H1 (cell line): ENCODE measurements at regions not wholly inside any gene's neighbourhood (a gene's known extent, or its start where the extent isn't known, plus 50 kb on each side); places are given as distances from the start of the nearest gene placed in this dataset.

Experiments
- CTCF ChIA-PET: fragments of 300-600 bp; sonication (Branson Sonifier 250); formaldehyde crosslinking; loops from one replicate; lab custom pipeline; 2021; ENCODE audit not compliant: partially characterized antibody; lab: Charles Lee
- POLR2A ChIA-PET: fragments of 300-600 bp; sonication (Branson Sonifier 250); formaldehyde crosslinking; loops from one replicate; lab custom pipeline; 2021; ENCODE audit warnings: inconsistent platforms; ENCODE audit not compliant: partially characterized antibody; lab: Charles Lee
- DNase-seq, 2 experiments: peaks; one replicate each; pipeline versions ENCODE4 v3.0.0 to v3.0.0-alpha.2; 2010 to 2022; ENCODE audit warnings: low spot score in 2 of 2, low read depth in 1 of 2, mixed read lengths in 1 of 2
- FAIRE-seq: peaks from 2 replicates; lab custom pipeline; 2011; peaks lifted over from hg19 to GRCh38; lab: Jason Lieb, UNC
- H2AFZ ChIP-seq: 2 replicates; pipeline ENCODE4 v1.8.1; 2012; ENCODE audit warnings: low read length, inconsistent platforms
- H2AK5ac ChIP-seq: 2 replicates; pipeline ENCODE4 v1.6.1; 2013; ENCODE audit warnings: low read depth, low read length
- H2BK120ac ChIP-seq: replicated peaks from 2 replicates; pipeline ENCODE3; 2013; ENCODE audit warnings: low read depth, low read length, inconsistent platforms
- H2BK12ac ChIP-seq: 2 replicates; pipeline ENCODE4 v1.6.1; 2013; ENCODE audit warnings: low read depth, low read length
- H2BK15ac ChIP-seq: 2 replicates; pipeline ENCODE4 v1.6.1; 2013; ENCODE audit warnings: low read length
- H2BK20ac ChIP-seq: 2 replicates; pipeline ENCODE4 v1.6.1; 2013; ENCODE audit warnings: low read length
- H2BK5ac ChIP-seq: 2 replicates; pipeline ENCODE4 v1.6.1; 2013; ENCODE audit warnings: low read depth, low read length
- H3K14ac ChIP-seq: 2 replicates; pipeline ENCODE4 v1.6.1; 2013; ENCODE audit warnings: inconsistent platforms; ENCODE audit not compliant: insufficient read length
- H3K18ac ChIP-seq: 2 replicates; pipeline ENCODE4 v1.6.1; 2013; ENCODE audit warnings: low read length; ENCODE audit errors: extremely low read depth
- H3K23ac ChIP-seq: 2 replicates; pipeline ENCODE4 v1.6.1; 2013; ENCODE audit warnings: inconsistent platforms; ENCODE audit not compliant: insufficient read length
- H3K23me2 ChIP-seq: 2 replicates; pipeline ENCODE4 v1.6.1; 2013; ENCODE audit warnings: low read depth, low read length
- H3K27ac ChIP-seq: 2 replicates; pipeline ENCODE4 v1.6.1; 2011; ENCODE audit warnings: low read depth, low read length, inconsistent platforms
- H3K27me3 ChIP-seq, 4 experiments: replicated peaks in 1 of 4; 1 replicate in 1 of 4; 2 replicates in 3 of 4; pipeline versions ENCODE4 v1.6.1 to v1.8.1; 2011 to 2013; ENCODE audit warnings: low read length in 3 of 4, mild to moderate bottlenecking in 3 of 4, inconsistent platforms in 2 of 4, mixed read lengths in 2 of 4, moderate library complexity in 1 of 4; ENCODE audit not compliant: control insufficient read depth in 3 of 4, insufficient read depth in 3 of 4; ENCODE audit errors: extremely low read depth in 1 of 4
- H3K36me3 ChIP-seq, 4 experiments: 2 replicates each; pipeline versions ENCODE4 v1.6.1 to v1.8.1; 2011 to 2013; ENCODE audit warnings: mild to moderate bottlenecking in 4 of 4, low read length in 3 of 4, moderate library complexity in 2 of 4, control low read depth in 1 of 4, inconsistent platforms in 1 of 4; ENCODE audit not compliant: insufficient read depth in 4 of 4, control insufficient read depth in 2 of 4
- H3K4ac ChIP-seq: replicated peaks from 2 replicates; pipeline ENCODE3; 2013; ENCODE audit warnings: low read length, low read depth, mixed read lengths, inconsistent platforms; ENCODE audit not compliant: insufficient read length
- H3K4me1 ChIP-seq, 4 experiments: replicated peaks in 1 of 4; 1 replicate in 1 of 4; 2 replicates in 3 of 4; pipeline versions ENCODE4 v1.6.1 to v1.8.1; 2011 to 2013; ENCODE audit warnings: low read length in 3 of 4, inconsistent platforms in 2 of 4, mixed read lengths in 1 of 4; ENCODE audit not compliant: insufficient read depth in 4 of 4, control insufficient read depth in 3 of 4
- H3K4me2 ChIP-seq, 2 experiments: 2 replicates each; pipeline versions ENCODE4 v1.6.1 to v1.8.1; 2011 to 2013; ENCODE audit warnings: low read depth in 2 of 2, low read length in 2 of 2, control low read depth in 1 of 2, inconsistent platforms in 1 of 2, mild to moderate bottlenecking in 1 of 2; ENCODE audit not compliant: insufficient read depth in 1 of 2
- H3K4me3 ChIP-seq, 4 experiments: fragments of 200-600, 300-600 bp in 1 of 4; sonication (generic), shearing (Covaris generic), sonication (Bioruptor Twin) in 1 of 4; 2 replicates each; pipeline versions ENCODE4 v1.5.1 to v1.8.1; 2011 to 2016; ENCODE audit warnings: low read length in 4 of 4, low read depth in 3 of 4, control low read depth in 2 of 4, inconsistent platforms in 2 of 4, mild to moderate bottlenecking in 2 of 4, mixed read lengths in 1 of 4, moderate library complexity in 1 of 4; ENCODE audit not compliant: insufficient read depth in 2 of 4; ENCODE audit errors: extremely low read depth in 1 of 4
- H3K56ac ChIP-seq: replicated peaks from 2 replicates; pipeline ENCODE3; 2013; ENCODE audit warnings: low read depth, mild to moderate bottlenecking, mixed read lengths, low read length, inconsistent platforms; ENCODE audit not compliant: insufficient read length
- H3K79me1 ChIP-seq: 2 replicates; pipeline ENCODE4 v1.6.1; 2013; ENCODE audit warnings: low read depth, low read length, control low read depth
- H3K79me2 ChIP-seq, 2 experiments: 2 replicates each; pipeline versions ENCODE4 v1.6.1 to v1.8.1; 2012 to 2013; ENCODE audit warnings: low read length in 2 of 2, mild to moderate bottlenecking in 2 of 2, inconsistent platforms in 1 of 2; ENCODE audit not compliant: insufficient read depth in 2 of 2, control insufficient read depth in 1 of 2
- H3K9ac ChIP-seq, 4 experiments: replicated peaks in 1 of 4; 1 replicate in 1 of 4; 2 replicates in 3 of 4; pipeline versions ENCODE4 v1.6.1 to v1.8.1; 2011 to 2013; ENCODE audit warnings: low read depth in 3 of 4, low read length in 3 of 4, control low read depth in 2 of 4, mild to moderate bottlenecking in 2 of 4, moderate library complexity in 2 of 4, inconsistent platforms in 1 of 4; ENCODE audit errors: extremely low read depth in 1 of 4
- H3K9me3 ChIP-seq, 2 experiments: 2 replicates each; pipeline versions ENCODE4 v1.6.1 to v1.8.1; 2012 to 2013; ENCODE audit warnings: mild to moderate bottlenecking in 2 of 2, moderate library complexity in 2 of 2, control low read depth in 1 of 2, inconsistent platforms in 1 of 2, low read depth in 1 of 2, low read length in 1 of 2, mixed read lengths in 1 of 2; ENCODE audit not compliant: insufficient read depth in 2 of 2
- H4K20me1 ChIP-seq, 2 experiments: replicated peaks in 1 of 2; 2 replicates each; pipeline versions ENCODE3 to v1.8.1; 2011 to 2013; ENCODE audit warnings: inconsistent platforms in 2 of 2, low read length in 2 of 2, mild to moderate bottlenecking in 1 of 2; ENCODE audit not compliant: insufficient read depth in 2 of 2, control insufficient read depth in 1 of 2
- H4K5ac ChIP-seq: 2 replicates; pipeline ENCODE4 v1.6.1; 2013; ENCODE audit warnings: low read length, low read depth, mixed read lengths, inconsistent platforms; ENCODE audit not compliant: insufficient read length
- H4K8ac ChIP-seq: 2 replicates; pipeline ENCODE4 v1.8.0; 2013; ENCODE audit warnings: mild to moderate bottlenecking, moderate library complexity, low read length, inconsistent platforms; ENCODE audit not compliant: insufficient read depth; ENCODE audit errors: extremely low read depth
- H4K91ac ChIP-seq: replicated peaks from 2 replicates; pipeline ENCODE3; 2013; ENCODE audit warnings: low read length, mixed read lengths, inconsistent platforms; ENCODE audit not compliant: insufficient read length
- ASH2L ChIP-seq: fragments of 200-600, 300-600 bp; sonication (generic); IDR thresholded peaks from one replicate; pipeline ENCODE4 v1.7.1; 2017; ENCODE audit warnings: low read length
- CREB1 ChIP-seq: IDR thresholded peaks from 2 replicates; pipeline ENCODE4 v1.6.1; 2012; ENCODE audit warnings: inconsistent platforms
- EGR1 ChIP-seq: IDR thresholded peaks from 2 replicates; pipeline ENCODE4 v1.6.1; 2011; ENCODE audit warnings: low read depth, low read length, borderline replicate concordance
- HDAC6 ChIP-seq: IDR thresholded peaks from one replicate; pipeline ENCODE4 v1.7.1; 2012; ENCODE audit warnings: low read depth, mild to moderate bottlenecking, inconsistent platforms, low read length, moderate library complexity
- JUND ChIP-seq: IDR thresholded peaks from 2 replicates; pipeline ENCODE4 v1.6.1; 2011; ENCODE audit warnings: mild to moderate bottlenecking, improper control_type of control experiment, low read length
- KDM1A ChIP-seq: fragments of 200-600, 300-600 bp; sonication (generic); IDR thresholded peaks from 2 replicates; pipeline ENCODE4 v1.7.1; 2016; ENCODE audit warnings: mild to moderate bottlenecking, low read length, borderline replicate concordance
- POLR2AphosphoS5 ChIP-seq: IDR thresholded peaks from 2 replicates; pipeline ENCODE4 v1.6.1; 2011; ENCODE audit warnings: low read depth, low read length
- POU5F1 ChIP-seq: IDR thresholded peaks from 2 replicates; pipeline ENCODE4 v1.6.1; 2011; ENCODE audit warnings: low read depth, mild to moderate bottlenecking, low read length, moderate library complexity
- SRF ChIP-seq: IDR thresholded peaks from 2 replicates; pipeline ENCODE4 v1.6.1; 2011; ENCODE audit warnings: mild to moderate bottlenecking, low read depth, low read length, moderate library complexity
- WGBS, 2 experiments: shearing (Covaris generic) in 1 of 2; methylation state at CpG; one replicate each; pipeline versions ENCODE4 v1.1.6 to v1.1.7; 2013 to 2015; ENCODE audit warnings: low lambda C conversion rate in 2 of 2, mixed read lengths in 2 of 2, inconsistent platforms in 1 of 2, low coverage in 1 of 2, missing lambda C conversion rate in 1 of 2; ENCODE audit not compliant: insufficient replicate concordance in 2 of 2, insufficient coverage in 1 of 2, insufficient read length in 1 of 2; ENCODE audit errors: extremely low coverage in 1 of 2, missing lambda C conversion rate in 1 of 2; 5-methylcytosine and 5-hydroxymethylcytosine counted together

DNA sequence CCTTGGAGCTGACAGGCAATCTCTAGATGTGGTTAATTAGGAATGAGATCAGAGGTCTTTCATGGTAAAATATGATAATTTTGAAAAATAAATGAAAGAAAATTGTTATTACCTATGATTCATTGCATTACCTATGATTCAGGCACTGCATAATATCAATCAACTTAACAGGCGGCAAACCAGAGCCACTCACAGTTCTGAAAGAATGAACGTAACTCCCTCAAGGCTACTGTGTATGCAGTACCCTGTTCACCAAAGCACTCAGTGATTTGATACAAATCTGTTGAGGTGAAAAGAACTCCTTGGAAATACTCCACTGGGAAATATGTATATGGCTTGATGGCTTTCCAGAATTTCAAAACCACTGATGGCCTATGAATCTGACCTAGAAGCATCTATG is 398.9 kb downstream of the ACTL7B start:
- Histone ChIP-seq H3K79me1 (no peaks in the 10 kb centered on the region), H2AFZ (no peak overlapping the region), H2BK20ac (no peak overlapping the region), H3K27me3 (no peaks in the 10 kb centered on the region), H3K4me2 (no peak overlapping the region), H2BK5ac (no peak overlapping the region), H3K4ac (no peak overlapping the region), H3K4me3 (no peak overlapping the region), H3K4me1 (no peaks in the 10 kb centered on the region), H3K9me3 (no peaks in the 10 kb centered on the region), H3K14ac (no peak overlapping the region), H3K27ac (no peak overlapping the region), H3K23me2 (no peaks in the 10 kb centered on the region), H3K23ac (no peak overlapping the region), H3K9ac (no peak overlapping the region), H2BK12ac (no peak overlapping the region), H3K18ac (no peak overlapping the region), H2AK5ac (no peak overlapping the region), H3K56ac (no peak overlapping the region), H4K8ac (no peak overlapping the region), H4K91ac (no peak overlapping the region), H2BK15ac (no peak overlapping the region), H3K79me2 (no peaks in the 10 kb centered on the region), H2BK120ac (no peak overlapping the region), H3K36me3 (no peaks in the 10 kb centered on the region), H4K20me1 (no peaks in the 10 kb centered on the region), H4K5ac (no peak overlapping the region)
- FAIRE-seq (no peak), DNase-seq (no peak)
- ChIA-PET POLR2A (interaction anchor here (0.6 kb wide), 1 partner anchor 169 kb away, joined by 3 read pairs; no protein-coding TSS in a partner anchor), CTCF (interaction anchor here (1.0 to 2.3 kb wide), 7 partner anchors 11 to 303 kb away, joined by 3 to 19 read pairs (median 3); no protein-coding TSS in a partner anchor)
- 93% methylated on average over 2 of the region's 2 CpGs; no CpG with 5 or more reads in 1 of the 2 experiments for WGBS, 2 experiments
- no peak for TF ChIP-seq POU5F1
- TF ChIP-seq POLR2AphosphoS5 = no peak
- no peak for TF ChIP-seq SRF
- no peak for TF ChIP-seq ASH2L
- TF ChIP-seq JUND = no peak
- TF ChIP-seq HDAC6 = no peak
- TF ChIP-seq EGR1 = no peak
- no peak for TF ChIP-seq CREB1
- no peak for TF ChIP-seq KDM1A
